Uterus (tissue), 3 donors: ENCODE measurements at regions not wholly inside any gene's neighbourhood (a gene's known extent, or its start where the extent isn't known, plus 50 kb on each side); places are given as distances from the start of the nearest gene placed in this dataset.
"Not testable (repeated sequence)": the region's sequence is repeated elsewhere in the genome, so short reads cannot be mapped to it uniquely, and the experiment has no call there.

Source experiments
- DNase-seq, 2 donors: peaks; one replicate each; pipeline ENCODE4 v3.0.0-alpha.2; 2019 to 2020
- H3K27ac ChIP-seq, 2 donors: fragments of 200-600 bp; sonication (generic); 1 replicate in 1 of 2; 2 replicates in 1 of 2; pipeline ENCODE4 v1.5.1; 2016 to 2018
- H3K27me3 ChIP-seq, 2 donors: fragments of 200-600 bp; sonication (generic); one replicate each; pipeline ENCODE4 v1.5.1; 2018 to 2019; ENCODE audit warnings: control low read depth in 1 of 2
- H3K36me3 ChIP-seq, 2 donors: fragments of 200-600 bp; sonication (generic); one replicate each; pipeline ENCODE4 v1.5.1; 2019; ENCODE audit warnings: control low read depth in 1 of 2
- H3K4me1 ChIP-seq, 2 donors: fragments of 200-600 bp; sonication (generic); one replicate each; pipeline ENCODE4 v1.5.1; 2018 to 2019; ENCODE audit warnings: control low read depth in 1 of 2
- H3K4me3 ChIP-seq, 2 donors: fragments of 200-600 bp; sonication (generic); 1 replicate in 1 of 2; 2 replicates in 1 of 2; pipeline ENCODE4 v1.5.1; 2018 to 2019; ENCODE audit warnings: mild to moderate bottlenecking in 1 of 2
- H3K9me3 ChIP-seq, 2 donors: fragments of 200-600 bp; sonication (generic); one replicate each; pipeline ENCODE4 v1.5.1; 2019; ENCODE audit warnings: control low read depth in 1 of 2
- CTCF ChIP-seq, 4 experiments: fragments of 200-600 bp in 2 of 4; fragments of 450-650 bp in 2 of 4; sonication (generic) in 2 of 4; IDR thresholded peaks; one replicate each; pipeline ENCODE4 v1.5.1; 2016 to 2019; ENCODE audit warnings: antibody characterized with exemption in 4 of 4, mild to moderate bottlenecking in 2 of 4, moderate library complexity in 1 of 4
- POLR2A ChIP-seq, 2 donors: fragments of 450-650 bp; IDR thresholded peaks; one replicate each; pipeline ENCODE4 v1.6.1; 2016; ENCODE audit warnings: antibody characterized with exemption in 2 of 2, mild to moderate bottlenecking in 1 of 2, moderate library complexity in 1 of 2
- intact Hi-C: fragments of 100-400 bp; cut with DNase I; formaldehyde crosslinking; loops from one replicate; pipeline ENCODE4 v1.15.1; 2023; ENCODE audit warnings: low total_unique reads
- donor health status: DM: yes; HTN: yes; CAD: no.

GRCh38 chrX:27163236-27163635 is 299.9 kb downstream of the PPP4R3C start:
- intact Hi-C loops: no loop called here
- TF ChIP-seq CTCF (IDR thresholded peaks at IDR 0.05) (no peak), POLR2A (IDR thresholded peaks at IDR 0.05) (no peak)
- H3K4me3 ChIP-seq: no peak overlapping the region
- H3K4me1 ChIP-seq: no peaks in the 10 kb centered on the region
- no peaks in the 10 kb centered on the region for H3K9me3 ChIP-seq
- no peaks in the 10 kb centered on the region for H3K27me3 ChIP-seq
- DNase-seq: no peak
- H3K27ac ChIP-seq: no peak overlapping the region
- no peaks in the 10 kb centered on the region for H3K36me3 ChIP-seq

- Histone ChIP-seq H3K27ac (no peak overlapping the region), H3K9me3 (no peaks in the 10 kb centered on the region), H3K4me3 (no peak overlapping the region), H3K27me3 (no peaks in the 10 kb centered on the region), H3K36me3 (no peaks in the 10 kb centered on the region), H3K4me1 (no peaks in the 10 kb centered on the region)
- no peak for DNase-seq
- intact Hi-C loops: no loop called here
- TF ChIP-seq POLR2A (IDR thresholded peaks at IDR 0.05) (no peak), CTCF (IDR thresholded peaks at IDR 0.05) (no peak)
These were observed 300.6 kb downstream of the PPP4R3C start for GRCh38 chrX:27162496-27162895.

- H3K27ac ChIP-seq, H3K4me3 ChIP-seq, DNase-seq, H3K9me3 ChIP-seq, H3K27me3 ChIP-seq, H3K36me3 ChIP-seq, intact Hi-C loops, H3K4me1 ChIP-seq: not testable (repeated sequence)
These were observed 306.2 kb downstream of the PPP4R3C start for GRCh38 chrX:27156921-27157320.

- Histone ChIP-seq H3K9me3 (no peaks in the 10 kb centered on the region), H3K27me3 (no peaks in the 10 kb centered on the region), H3K27ac (no peak overlapping the region), H3K36me3 (no peaks in the 10 kb centered on the region), H3K4me3 (no peak overlapping the region), H3K4me1 (no peaks in the 10 kb centered on the region)
- intact Hi-C loops: no loop called here
- TF ChIP-seq POLR2A (IDR thresholded peaks at IDR 0.05): no peak
- TF ChIP-seq CTCF (IDR thresholded peaks at IDR 0.05): no peak
- no peak for DNase-seq
These were observed 326.8 kb downstream of the PPP4R3C start for GRCh38 chrX:27136325-27136724.

- Histone ChIP-seq H3K4me1 (no peaks in the 10 kb centered on the region), H3K4me3 (no peak overlapping the region), H3K9me3 (no peaks in the 10 kb centered on the region), H3K36me3 (no peaks in the 10 kb centered on the region), H3K27ac (no peak overlapping the region), H3K27me3 (no peaks in the 10 kb centered on the region)
- no peak for TF ChIP-seq POLR2A (IDR thresholded peaks at IDR 0.05)
- no peak for TF ChIP-seq CTCF (IDR thresholded peaks at IDR 0.05)
- DNase-seq: no peak
- intact Hi-C loops: no loop called here
These were observed 330.3 kb downstream of the PPP4R3C start for GRCh38 chrX:27132862-27133261.

GRCh38 chrX:27087176-27087575 is 376.0 kb downstream of the PPP4R3C start:
- H3K4me3 ChIP-seq, H3K36me3 ChIP-seq, H3K9me3 ChIP-seq, DNase-seq, H3K27ac ChIP-seq, H3K27me3 ChIP-seq, H3K4me1 ChIP-seq, intact Hi-C loops: not testable (repeated sequence)
